Gastroesophageal sphincter (tissue), 4 donors: ENCODE measurements at regions not wholly inside any gene's neighbourhood (a gene's known extent, or its start where the extent isn't known, plus 50 kb on each side); places are given as distances from the start of the nearest gene placed in this dataset.
"Not testable (repeated sequence)": the region's sequence is repeated elsewhere in the genome, so short reads cannot be mapped to it uniquely, and the experiment has no call there.

Experiments used
- ATAC-seq: fragments of 150-250 bp; one replicate; pipeline ENCODE4 v1.9.1; 2016; ENCODE audit warnings: mild to moderate bottlenecking, moderate library complexity
- H3K27ac ChIP-seq, 4 donors: fragments of 200-600 bp; sonication (generic) in 3 of 4; 1 replicate in 3 of 4; 2 replicates in 1 of 4; pipeline ENCODE4 v1.5.1; 2016 to 2019
- H3K27me3 ChIP-seq: fragments of 200-600 bp; sonication (generic); one replicate; pipeline ENCODE4 v1.5.1; 2019
- H3K36me3 ChIP-seq, 2 donors: fragments of 200-600 bp; sonication (generic); one replicate each; pipeline ENCODE4 v1.5.1; 2019; ENCODE audit warnings: control low read depth in 1 of 2
- H3K4me1 ChIP-seq, 3 donors: fragments of 200-600 bp; sonication (generic); 1 replicate in 2 of 3; 2 replicates in 1 of 3; pipeline ENCODE4 v1.5.1; 2016 to 2019; ENCODE audit warnings: control low read depth in 2 of 3
- H3K4me3 ChIP-seq, 2 donors: fragments of 200-600 bp; sonication (generic); one replicate each; pipeline ENCODE4 v1.5.1; 2019; ENCODE audit warnings: mild to moderate bottlenecking in 1 of 2, moderate library complexity in 1 of 2
- H3K9me3 ChIP-seq, 3 donors: fragments of 200-600 bp; sonication (generic); one replicate each; pipeline ENCODE4 v1.5.1; 2017 to 2019; ENCODE audit warnings: control low read depth in 2 of 3
- EP300 ChIP-seq: sonication (generic); formaldehyde crosslinking; IDR thresholded peaks from one replicate; pipeline ENCODE4 v1.6.1; 2017; ENCODE audit warnings: antibody characterized with exemption, mild to moderate bottlenecking
- POLR2A ChIP-seq, 2 donors: fragments of 450-650 bp; IDR thresholded peaks; one replicate each; pipeline ENCODE4 v1.6.1; 2017; ENCODE audit warnings: antibody characterized with exemption in 2 of 2, mild to moderate bottlenecking in 2 of 2, moderate library complexity in 1 of 2
- POLR2AphosphoS5 ChIP-seq: sonication (generic); formaldehyde crosslinking; IDR thresholded peaks from one replicate; pipeline ENCODE4 v1.6.1; 2017; ENCODE audit warnings: antibody characterized with exemption
- WGBS, 2 donors: methylation state at CpG; one replicate each; pipeline ENCODE4 v1.1.5; 2018; ENCODE audit warnings: low coverage in 1 of 2; 5-methylcytosine and 5-hydroxymethylcytosine counted together
- TF ChIP-seq, protein P1 (sequence below), 4 experiments: fragments of 200-600 bp in 2 of 4; fragments of 450-650 bp in 2 of 4; sonication (generic) in 1 of 4; IDR thresholded peaks; one replicate each; pipeline ENCODE4 v1.5.1; 2017 to 2019; ENCODE audit warnings: antibody characterized with exemption in 4 of 4, mild to moderate bottlenecking in 2 of 4, moderate library complexity in 2 of 4

DNA sequence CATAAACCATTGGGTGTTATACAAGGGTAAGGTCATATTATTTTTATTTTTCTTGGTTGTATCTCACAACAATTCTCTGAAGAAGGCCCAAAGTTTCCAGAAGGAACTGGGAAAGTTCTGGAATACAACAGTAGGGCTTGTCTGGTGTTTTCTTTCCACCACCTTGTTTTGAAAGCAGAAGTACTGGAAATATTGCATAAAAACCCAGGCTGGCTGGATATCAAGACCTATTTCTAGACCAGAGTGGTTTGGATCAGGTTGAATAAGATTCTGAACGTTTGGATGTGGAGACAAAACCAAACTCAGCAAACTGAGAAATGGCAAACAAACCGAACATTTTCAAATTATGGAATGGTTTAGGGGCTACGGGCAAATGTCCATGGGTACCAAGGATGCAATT, 182.6 kb upstream of the FZD8 start:
- Histone ChIP-seq H3K4me1 (peaks cover 0 to 15% (median 6%) of the 10 kb centered on the region in 3 donors), H3K36me3 (no peaks in the 10 kb centered on the region), H3K27ac (no peak overlapping the region), H3K9me3 (no peaks in the 10 kb centered on the region), H3K27me3 (no peaks in the 10 kb centered on the region), H3K4me3 (no peak overlapping the region)
- ATAC-seq = no peak
- 70 to 81% methylated on average over 3 of the region's 3 CpGs for WGBS, 2 donors
- TF ChIP-seq POLR2AphosphoS5 = no peak
- TF ChIP-seq EP300 = no peak
- TF ChIP-seq, protein P1, sequence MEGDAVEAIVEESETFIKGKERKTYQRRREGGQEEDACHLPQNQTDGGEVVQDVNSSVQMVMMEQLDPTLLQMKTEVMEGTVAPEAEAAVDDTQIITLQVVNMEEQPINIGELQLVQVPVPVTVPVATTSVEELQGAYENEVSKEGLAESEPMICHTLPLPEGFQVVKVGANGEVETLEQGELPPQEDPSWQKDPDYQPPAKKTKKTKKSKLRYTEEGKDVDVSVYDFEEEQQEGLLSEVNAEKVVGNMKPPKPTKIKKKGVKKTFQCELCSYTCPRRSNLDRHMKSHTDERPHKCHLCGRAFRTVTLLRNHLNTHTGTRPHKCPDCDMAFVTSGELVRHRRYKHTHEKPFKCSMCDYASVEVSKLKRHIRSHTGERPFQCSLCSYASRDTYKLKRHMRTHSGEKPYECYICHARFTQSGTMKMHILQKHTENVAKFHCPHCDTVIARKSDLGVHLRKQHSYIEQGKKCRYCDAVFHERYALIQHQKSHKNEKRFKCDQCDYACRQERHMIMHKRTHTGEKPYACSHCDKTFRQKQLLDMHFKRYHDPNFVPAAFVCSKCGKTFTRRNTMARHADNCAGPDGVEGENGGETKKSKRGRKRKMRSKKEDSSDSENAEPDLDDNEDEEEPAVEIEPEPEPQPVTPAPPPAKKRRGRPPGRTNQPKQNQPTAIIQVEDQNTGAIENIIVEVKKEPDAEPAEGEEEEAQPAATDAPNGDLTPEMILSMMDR (IDR thresholded peaks at IDR 0.05) = no peak
- TF ChIP-seq POLR2A (IDR thresholded peaks at IDR 0.05) = no peak

DNA sequence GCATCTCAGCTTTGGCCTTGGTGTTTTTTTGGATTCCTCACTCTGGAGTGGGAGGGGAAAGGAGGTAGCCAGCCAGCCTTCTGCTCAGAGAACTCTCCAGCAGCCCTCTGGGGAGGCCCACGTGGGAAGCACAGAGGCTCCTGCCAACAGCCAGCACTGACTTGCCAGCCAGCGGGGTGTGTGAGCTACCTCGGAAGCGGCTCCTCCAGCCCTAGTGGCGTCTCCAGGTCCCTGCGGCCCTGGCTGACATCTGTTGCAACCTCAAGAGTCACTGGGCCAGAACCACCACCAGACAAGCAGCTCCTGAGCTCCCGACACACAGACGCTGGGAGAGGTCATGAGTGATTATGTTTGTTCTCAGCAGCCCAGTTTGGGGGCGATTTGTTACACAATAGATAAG, 180.2 kb upstream of the FZD8 start:
- ATAC-seq = peak; percentile 92
- 0% methylated on average over 1 of the region's 9 CpGs; no CpG with 5 or more reads in 1 of the 2 donors for WGBS, 2 donors
- no peak overlapping the region for H3K27ac ChIP-seq

DNA sequence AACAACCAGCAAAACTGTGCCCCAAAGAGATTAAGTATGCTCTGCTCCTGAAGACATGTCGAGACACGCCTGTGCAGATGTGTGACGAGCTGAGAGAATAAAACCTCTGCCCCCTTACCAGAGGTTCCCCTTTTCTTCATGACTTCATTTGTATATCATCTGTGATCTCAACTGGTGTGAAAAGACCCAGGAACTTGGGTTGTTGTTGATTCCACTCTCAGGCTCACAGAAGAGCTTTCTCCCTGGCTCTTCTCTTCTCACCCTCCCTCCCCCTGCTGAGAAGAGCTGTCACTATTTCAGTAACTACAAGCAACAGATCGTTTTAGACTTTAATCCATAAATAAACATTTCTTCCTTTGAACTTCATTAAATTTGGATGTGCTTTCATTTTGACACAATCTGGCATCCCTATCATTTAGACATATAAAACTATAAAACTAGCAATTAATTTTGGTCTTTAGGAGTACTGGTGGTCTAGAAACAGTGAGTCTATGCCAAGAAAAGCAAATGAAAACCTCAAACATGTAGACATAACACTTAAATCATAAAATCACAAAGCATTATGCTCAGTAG, 179.3 kb upstream of the FZD8 start:
- Histone ChIP-seq H3K9me3 (no peaks in the 10 kb centered on the region), H3K36me3 (no peaks in the 10 kb centered on the region), H3K27ac (no peak overlapping the region), H3K4me1 (peaks cover 0 to 15% (median 6%) of the 10 kb centered on the region in 3 donors), H3K4me3 (no peak overlapping the region), H3K27me3 (no peaks in the 10 kb centered on the region)
- TF ChIP-seq POLR2AphosphoS5 = no peak
- TF ChIP-seq EP300 = no peak
- TF ChIP-seq POLR2A (IDR thresholded peaks at IDR 0.05) = no peak
- TF ChIP-seq, protein P1 (IDR thresholded peaks at IDR 0.05) = no peak
- ATAC-seq = no peak
- 55 to 73% methylated on average over 4 of the region's 4 CpGs for WGBS, 2 donors

More for the DNA sequence above, 180.2 kb upstream of the FZD8 start:
- Histone ChIP-seq H3K4me3 (no peak overlapping the region), H3K36me3 (no peaks in the 10 kb centered on the region), H3K4me1 (peaks cover 0 to 15% (median 6%) of the 10 kb centered on the region in 3 donors), H3K27me3 (no peaks in the 10 kb centered on the region), H3K9me3 (no peaks in the 10 kb centered on the region)
- TF ChIP-seq EP300 = no peak
- TF ChIP-seq, protein P1 (IDR thresholded peaks at IDR 0.05) = peak in 3 of 4 experiments; percentile 9 to 53 (median 32)

DNA sequence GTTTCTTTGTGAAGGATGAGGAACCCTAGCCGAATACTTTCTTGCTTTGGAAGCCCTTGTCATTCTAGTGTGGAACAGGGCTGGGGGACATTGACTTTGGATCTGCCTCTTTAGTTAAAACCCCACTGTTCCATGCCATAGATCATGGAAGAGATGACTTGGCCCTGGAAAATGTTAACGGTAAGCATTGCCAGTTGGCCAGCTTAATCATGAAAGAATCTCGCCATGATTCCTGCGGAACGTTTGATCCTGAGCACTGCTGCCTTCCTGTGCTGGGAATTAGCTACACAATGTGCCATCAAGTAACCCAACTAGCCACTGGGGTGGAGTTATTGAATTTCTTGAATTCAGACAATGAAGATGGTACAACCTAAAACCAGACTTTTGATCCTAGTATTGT, 177.6 kb upstream of the FZD8 start:
- no peak for TF ChIP-seq POLR2AphosphoS5
- no peak for TF ChIP-seq POLR2A (IDR thresholded peaks at IDR 0.05)
- TF ChIP-seq, protein P1 (IDR thresholded peaks at IDR 0.05) = no peak
- no peak for TF ChIP-seq EP300
- Histone ChIP-seq H3K4me1 (peaks cover 0 to 15% (median 6%) of the 10 kb centered on the region in 3 donors), H3K36me3 (no peaks in the 10 kb centered on the region), H3K27ac (no peak overlapping the region), H3K27me3 (no peaks in the 10 kb centered on the region), H3K9me3 (no peaks in the 10 kb centered on the region), H3K4me3 (no peak overlapping the region)
- 66 to 90% methylated on average over 4 to 5 of the region's 5 CpGs for WGBS, 2 donors
- ATAC-seq = no peak

DNA sequence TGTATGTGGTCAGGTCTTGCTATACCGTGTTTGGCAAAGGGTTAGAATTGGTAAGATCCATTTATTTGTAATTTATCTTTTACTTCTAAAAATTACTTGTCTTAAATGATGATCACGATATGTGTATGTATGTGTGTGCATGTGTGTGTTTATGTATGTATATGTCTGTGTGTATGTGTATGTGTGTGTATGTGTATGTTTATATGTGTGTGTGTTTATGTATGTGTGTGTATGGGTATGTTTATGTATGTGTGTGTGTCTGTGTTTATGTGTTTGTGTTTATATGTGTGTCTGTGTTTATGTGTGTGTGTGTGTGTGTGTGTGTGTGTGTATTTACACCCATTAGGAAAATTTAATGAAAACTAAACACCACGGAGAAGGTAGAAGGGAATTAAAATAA, 176.9 kb upstream of the FZD8 start:
- peaks cover 0 to 15% (median 6%) of the 10 kb centered on the region in 3 donors for H3K4me1 ChIP-seq
- H3K27me3 ChIP-seq = no peaks in the 10 kb centered on the region
- H3K27ac ChIP-seq = no peak overlapping the region
- WGBS, 2 donors = 84 to 93% methylated on average over 3 of the region's 3 CpGs
- no peak overlapping the region for H3K4me3 ChIP-seq
- H3K9me3 ChIP-seq = no peaks in the 10 kb centered on the region
- no peak for ATAC-seq
- no peak for TF ChIP-seq EP300
- TF ChIP-seq, protein P1 (IDR thresholded peaks at IDR 0.05) = no peak
- no peak for TF ChIP-seq POLR2A (IDR thresholded peaks at IDR 0.05)
- TF ChIP-seq POLR2AphosphoS5 = no peak
- no peaks in the 10 kb centered on the region for H3K36me3 ChIP-seq

DNA sequence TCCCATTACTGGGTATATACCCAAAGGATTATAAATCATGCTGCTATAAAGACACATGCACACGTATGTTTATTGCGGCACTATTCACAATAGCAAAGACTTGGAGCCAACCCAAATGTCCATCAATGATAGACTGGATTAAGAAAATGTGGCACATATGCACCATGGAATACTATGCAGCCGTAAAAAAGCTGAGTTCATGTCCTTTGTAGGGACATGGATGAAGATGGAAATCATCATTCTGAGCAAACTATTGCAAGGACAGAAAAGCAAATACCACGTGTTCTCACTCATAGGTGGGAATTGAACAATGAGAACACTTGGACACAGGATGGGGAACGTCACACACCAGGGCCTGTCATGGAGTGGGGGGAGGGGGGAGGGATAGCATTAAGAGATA, 175.0 kb upstream of the FZD8 start:
- ATAC-seq = not testable (repeated sequence)

More for the DNA sequence above, 175.0 kb upstream of the FZD8 start:
- H3K27ac ChIP-seq, H3K4me3 ChIP-seq, H3K27me3 ChIP-seq, H3K9me3 ChIP-seq, H3K36me3 ChIP-seq: not testable (repeated sequence)
- peaks cover 0 to 11% (median 2%) of the 10 kb centered on the region in 3 donors for H3K4me1 ChIP-seq
- WGBS, 2 donors = 91% methylated on average over 3 of the region's 5 CpGs; no CpG with 5 or more reads in 1 of the 2 donors
